Activated naive CD8-positive, alpha-beta T cell treated with anti-CD3 and anti-CD28 coated beads for 36 hours (primary cell): ENCODE measurements at regions not wholly inside any gene's neighbourhood (a gene's known extent, or its start where the extent isn't known, plus 50 kb on each side); places are given as distances from the start of the nearest gene placed in this dataset.

Source experiments
- DNase-seq: peaks from one replicate; pipeline ENCODE4 v3.0.0; 2021
- H3K27ac Mint-ChIP-seq: one replicate; pipeline ENCODE4 v1.8.0; 2022; ENCODE audit warnings: mild to moderate bottlenecking, moderate library complexity, mixed read lengths
- H3K27me3 Mint-ChIP-seq: one replicate; pipeline ENCODE4 v1.8.0; 2022; ENCODE audit warnings: mild to moderate bottlenecking, mixed read lengths
- H3K36me3 Mint-ChIP-seq: one replicate; pipeline ENCODE4 v1.8.0; 2021; ENCODE audit warnings: mild to moderate bottlenecking, mixed read lengths
- H3K4me1 Mint-ChIP-seq: one replicate; pipeline ENCODE4 v1.8.0; 2021; ENCODE audit warnings: mixed read lengths
- H3K4me3 Mint-ChIP-seq: one replicate; pipeline ENCODE4 v1.8.0; 2022; ENCODE audit warnings: mild to moderate bottlenecking, moderate library complexity, mixed read lengths
- H3K9me3 Mint-ChIP-seq: one replicate; pipeline ENCODE4 v1.8.0; 2022; ENCODE audit warnings: mixed read lengths

GRCh38 chr15:37619358-37620042 lies 314.9 kb upstream of the TMCO5A start:
- H3K27me3 Mint-ChIP-seq, result no peaks in the 10 kb centered on the region
- DNase-seq, result no peak
- H3K4me3 Mint-ChIP-seq, result no peak overlapping the region
- peaks cover 4% of the 10 kb centered on the region for H3K9me3 Mint-ChIP-seq
- H3K27ac Mint-ChIP-seq, result no peak overlapping the region
- H3K4me1 Mint-ChIP-seq, result no peaks in the 10 kb centered on the region
- no peaks in the 10 kb centered on the region for H3K36me3 Mint-ChIP-seq

DNA sequence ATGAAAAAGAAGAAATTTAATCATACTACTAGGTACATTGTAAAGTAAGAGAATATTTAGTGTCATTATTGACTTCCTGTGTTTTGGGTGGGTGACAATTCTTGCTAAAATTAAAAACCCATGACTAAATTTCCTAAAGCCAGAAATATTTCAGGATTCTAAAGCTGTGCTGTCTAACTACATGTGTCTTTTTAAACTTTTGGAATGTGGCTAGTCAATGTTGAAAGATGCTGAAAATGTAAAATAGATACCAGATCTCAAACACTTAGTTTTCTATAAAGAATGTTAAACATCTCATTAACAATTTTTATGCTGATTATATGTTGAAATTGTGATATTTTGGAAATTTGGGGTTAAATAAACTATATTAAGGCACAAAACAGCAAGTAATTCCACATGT lies 308.9 kb upstream of the TMCO5A start:
- H3K9me3 Mint-ChIP-seq, result no peaks in the 10 kb centered on the region

DNA sequence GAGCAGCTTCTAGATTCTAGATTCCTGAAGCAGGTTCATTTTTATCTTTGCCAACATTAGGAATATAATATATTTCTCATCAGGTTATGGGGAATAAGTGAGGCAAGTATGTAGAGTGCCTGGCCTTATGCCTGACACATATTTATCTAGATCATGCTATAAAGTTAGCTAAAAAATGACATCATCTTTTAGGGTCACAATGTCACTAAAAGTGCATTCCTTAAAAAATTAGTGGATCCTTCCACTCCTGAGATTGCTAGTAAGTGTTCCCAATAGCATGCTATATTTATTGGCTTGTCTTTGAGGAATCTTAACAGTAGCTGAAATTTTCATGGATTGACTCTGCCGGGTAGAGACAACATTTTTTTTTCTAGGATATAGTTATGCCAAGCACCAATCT lies 305.9 kb upstream of the TMCO5A start:
- no peaks in the 10 kb centered on the region for H3K9me3 Mint-ChIP-seq
- no peaks in the 10 kb centered on the region for H3K4me1 Mint-ChIP-seq
- no peaks in the 10 kb centered on the region for H3K27me3 Mint-ChIP-seq
- no peak for DNase-seq
- no peak overlapping the region for H3K4me3 Mint-ChIP-seq
- no peaks in the 10 kb centered on the region for H3K36me3 Mint-ChIP-seq
- H3K27ac Mint-ChIP-seq, result no peak overlapping the region

More for the DNA sequence above, 308.9 kb upstream of the TMCO5A start:
- no peak for DNase-seq
- Mint-ChIP-seq H3K4me1 (no peaks in the 10 kb centered on the region), H3K27ac (no peak overlapping the region), H3K4me3 (no peak overlapping the region), H3K27me3 (no peaks in the 10 kb centered on the region), H3K36me3 (no peaks in the 10 kb centered on the region)

GRCh38 chr15:37636736-37637135 lies 297.7 kb upstream of the TMCO5A start:
- H3K4me3 Mint-ChIP-seq, result no peak overlapping the region
- no peaks in the 10 kb centered on the region for H3K4me1 Mint-ChIP-seq
- H3K27me3 Mint-ChIP-seq, result peaks cover 6% of the 10 kb centered on the region
- DNase-seq, result no peak
- no peaks in the 10 kb centered on the region for H3K9me3 Mint-ChIP-seq
- no peaks in the 10 kb centered on the region for H3K36me3 Mint-ChIP-seq
- no peak overlapping the region for H3K27ac Mint-ChIP-seq

DNA sequence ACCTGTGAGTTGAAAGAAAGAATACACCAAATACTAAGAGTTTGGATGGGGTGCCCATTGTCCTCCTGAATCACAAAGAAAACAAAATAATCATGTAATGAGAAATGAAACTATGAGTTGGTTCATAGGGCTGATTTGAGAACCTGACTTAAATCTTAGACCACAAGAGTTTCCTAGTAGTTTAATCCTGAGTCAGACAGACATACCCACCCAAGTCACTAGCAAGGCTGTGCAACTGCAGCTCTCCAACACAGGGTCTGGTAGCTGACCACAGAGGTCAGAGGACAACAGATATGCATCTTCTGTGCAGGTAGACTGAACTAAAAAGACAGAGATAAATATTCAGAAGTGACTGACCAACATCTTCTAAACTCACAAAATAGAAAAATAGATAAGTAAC lies 296.3 kb upstream of the TMCO5A start:
- Mint-ChIP-seq H3K4me3 (no peak overlapping the region), H3K36me3 (no peaks in the 10 kb centered on the region), H3K9me3 (no peaks in the 10 kb centered on the region), H3K27me3 (peaks cover 6% of the 10 kb centered on the region), H3K4me1 (no peaks in the 10 kb centered on the region), H3K27ac (no peak overlapping the region)
- DNase-seq, result no peak

- peaks cover 6% of the 10 kb centered on the region for H3K27me3 Mint-ChIP-seq
Observed at GRCh38 chr15:37638691-37639090, 295.7 kb upstream of the TMCO5A start.

GRCh38 chr15:37652646-37653417 lies 281.6 kb upstream of the TMCO5A start:
- Mint-ChIP-seq H3K4me1 (no peaks in the 10 kb centered on the region), H3K9me3 (peaks cover 19% of the 10 kb centered on the region), H3K27ac (no peak overlapping the region), H3K4me3 (no peak overlapping the region), H3K36me3 (no peaks in the 10 kb centered on the region), H3K27me3 (no peaks in the 10 kb centered on the region)
- DNase-seq, result no peak

More at GRCh38 chr15:37638691-37639090, 295.7 kb upstream of the TMCO5A start:
- H3K27ac Mint-ChIP-seq, result no peak overlapping the region
- DNase-seq, result no peak
- no peaks in the 10 kb centered on the region for H3K4me1 Mint-ChIP-seq
- H3K4me3 Mint-ChIP-seq, result no peak overlapping the region
- no peaks in the 10 kb centered on the region for H3K36me3 Mint-ChIP-seq
- no peaks in the 10 kb centered on the region for H3K9me3 Mint-ChIP-seq

DNA sequence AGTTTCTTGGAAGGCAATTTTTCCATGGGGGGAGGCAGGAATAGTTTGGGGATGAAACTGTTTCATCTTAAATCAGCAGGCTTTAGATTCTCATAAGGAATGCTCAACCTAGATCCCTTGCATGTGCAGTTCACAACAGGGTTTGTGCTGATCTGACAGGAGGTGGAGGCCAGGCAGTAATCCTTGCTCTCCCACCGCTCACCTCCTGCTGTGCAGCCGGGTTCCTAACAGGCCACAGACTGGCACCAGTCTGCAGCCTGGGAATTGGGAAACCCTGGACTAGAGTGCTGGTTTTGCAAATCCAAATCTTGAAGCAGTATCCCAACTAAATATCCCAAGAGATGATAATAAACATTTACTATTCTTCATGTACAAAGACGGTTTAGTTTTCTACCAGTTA lies 256.3 kb upstream of the TMCO5A start:
- H3K27me3 Mint-ChIP-seq, result no peaks in the 10 kb centered on the region
- H3K36me3 Mint-ChIP-seq, result no peaks in the 10 kb centered on the region
- no peaks in the 10 kb centered on the region for H3K4me1 Mint-ChIP-seq
- no peak overlapping the region for H3K27ac Mint-ChIP-seq
- H3K4me3 Mint-ChIP-seq, result no peak overlapping the region
- no peak for DNase-seq
- no peaks in the 10 kb centered on the region for H3K9me3 Mint-ChIP-seq

GRCh38 chr15:37679627-37680026 lies 254.8 kb upstream of the TMCO5A start:
- no peaks in the 10 kb centered on the region for H3K4me1 Mint-ChIP-seq
- no peaks in the 10 kb centered on the region for H3K9me3 Mint-ChIP-seq
- no peak overlapping the region for H3K4me3 Mint-ChIP-seq
- DNase-seq, result no peak
- H3K36me3 Mint-ChIP-seq, result no peaks in the 10 kb centered on the region
- no peak overlapping the region for H3K27ac Mint-ChIP-seq
- no peaks in the 10 kb centered on the region for H3K27me3 Mint-ChIP-seq

- DNase-seq, result no peak
- Mint-ChIP-seq H3K36me3 (no peaks in the 10 kb centered on the region), H3K27ac (no peak overlapping the region), H3K4me1 (no peaks in the 10 kb centered on the region), H3K27me3 (no peaks in the 10 kb centered on the region), H3K9me3 (peaks cover 3% of the 10 kb centered on the region), H3K4me3 (no peak overlapping the region)
Observed at GRCh38 chr15:37682304-37682703, 252.1 kb upstream of the TMCO5A start.

GRCh38 chr15:37691911-37692310 lies 242.5 kb upstream of the TMCO5A start:
- no peaks in the 10 kb centered on the region for H3K27me3 Mint-ChIP-seq
- DNase-seq, result no peak
- no peaks in the 10 kb centered on the region for H3K4me1 Mint-ChIP-seq
- H3K4me3 Mint-ChIP-seq, result no peak overlapping the region
- no peak overlapping the region for H3K27ac Mint-ChIP-seq
- H3K9me3 Mint-ChIP-seq, result no peaks in the 10 kb centered on the region
- H3K36me3 Mint-ChIP-seq, result no peaks in the 10 kb centered on the region

- no peaks in the 10 kb centered on the region for H3K4me1 Mint-ChIP-seq
- H3K27ac Mint-ChIP-seq, result no peak overlapping the region
- no peaks in the 10 kb centered on the region for H3K36me3 Mint-ChIP-seq
- H3K9me3 Mint-ChIP-seq, result no peaks in the 10 kb centered on the region
- DNase-seq, result no peak
- H3K4me3 Mint-ChIP-seq, result no peak overlapping the region
- no peaks in the 10 kb centered on the region for H3K27me3 Mint-ChIP-seq
Observed at GRCh38 chr15:37693926-37694325, 240.5 kb upstream of the TMCO5A start.

GRCh38 chr15:37695719-37696118 lies 238.7 kb upstream of the TMCO5A start:
- H3K9me3 Mint-ChIP-seq, result no peaks in the 10 kb centered on the region
- H3K27ac Mint-ChIP-seq, result no peak overlapping the region
- no peaks in the 10 kb centered on the region for H3K4me1 Mint-ChIP-seq
- H3K27me3 Mint-ChIP-seq, result no peaks in the 10 kb centered on the region
- no peaks in the 10 kb centered on the region for H3K36me3 Mint-ChIP-seq
- DNase-seq, result no peak
- no peak overlapping the region for H3K4me3 Mint-ChIP-seq

- H3K27me3 Mint-ChIP-seq, result no peaks in the 10 kb centered on the region
- H3K9me3 Mint-ChIP-seq, result no peaks in the 10 kb centered on the region
- no peak for DNase-seq
- no peak overlapping the region for H3K27ac Mint-ChIP-seq
- no peaks in the 10 kb centered on the region for H3K4me1 Mint-ChIP-seq
- no peaks in the 10 kb centered on the region for H3K36me3 Mint-ChIP-seq
- no peak overlapping the region for H3K4me3 Mint-ChIP-seq
Observed at GRCh38 chr15:37698679-37699078, 235.8 kb upstream of the TMCO5A start.

GRCh38 chr15:37701230-37701629 lies 233.2 kb upstream of the TMCO5A start:
- Mint-ChIP-seq H3K36me3 (no peaks in the 10 kb centered on the region), H3K27me3 (peaks cover 3% of the 10 kb centered on the region), H3K27ac (no peak overlapping the region), H3K9me3 (no peaks in the 10 kb centered on the region), H3K4me1 (no peaks in the 10 kb centered on the region), H3K4me3 (no peak overlapping the region)
- no peak for DNase-seq

- Mint-ChIP-seq H3K9me3 (peaks cover 1% of the 10 kb centered on the region), H3K36me3 (no peaks in the 10 kb centered on the region), H3K4me3 (no peak overlapping the region), H3K4me1 (no peaks in the 10 kb centered on the region), H3K27me3 (peaks cover 10% of the 10 kb centered on the region), H3K27ac (no peak overlapping the region)
- no peak for DNase-seq
Observed at GRCh38 chr15:37709669-37710068, 224.8 kb upstream of the TMCO5A start.
